HCT116 (cell line): ENCODE measurements at regions not wholly inside any gene's neighbourhood (a gene's known extent, or its start where the extent isn't known, plus 50 kb on each side); places are given as distances from the start of the nearest gene placed in this dataset.

Experiments
- ATAC-seq: fragments of 200-7000 bp; cut with Tn5 transposase; 2 replicates; pipeline ENCODE4 v1.9.1; 2020; ENCODE audit warnings: mild to moderate bottlenecking, moderate library complexity
- BruUV-seq: library from RNA; stranded (reverse); fragments of 400-500 nt; replicated peaks from 2 replicates; lab custom pipeline; 2021; lab: Mats Ljungman, UMichigan
- CTCF ChIA-PET: fragments of 300-600 bp; sonication (Branson Sonifier 250); formaldehyde crosslinking; loops from one replicate; lab custom pipeline; 2021; ENCODE audit warnings: antibody characterized with exemption; lab: Charles Lee
- POLR2A ChIA-PET: fragments of 300-600, 350-600 bp; sonication (Branson Sonifier 250); formaldehyde crosslinking; loops from one replicate; lab custom pipeline; 2021; ENCODE audit warnings: antibody characterized with exemption; lab: Charles Lee
- RAD21 ChIA-PET, 2 experiments: fragments of 300-600 bp; sonication (Branson Sonifier 250); formaldehyde crosslinking; loops; one replicate each; lab custom pipeline; 2023; ENCODE audit warnings: low total read pairs in 2 of 2; ENCODE audit not compliant: uncharacterized antibody in 2 of 2, unreplicated experiment in 2 of 2, low non-redundant PET in 1 of 2; lab: Charles Lee
- DNase-seq: peaks from one replicate; pipeline ENCODE4 v3.0.0-alpha.2; 2010; ENCODE audit warnings: low read depth, low spot score
- H2AFZ ChIP-seq: fragments of 200-600 bp; shearing (Covaris generic), sonication (generic); 2 replicates; pipeline ENCODE4 v1.6.1; 2017; ENCODE audit warnings: low read depth, mixed run types, mixed read lengths, antibody characterized with exemption, low read length; ENCODE audit not compliant: poor library complexity, severe bottlenecking
- H3K27ac ChIP-seq: 2 replicates; pipeline ENCODE4 v1.5.1; 2012; ENCODE audit warnings: low read depth, low read length
- H3K27me3 ChIP-seq: fragments of 200-600 bp; sonication (generic); 2 replicates; pipeline ENCODE4 v1.6.1; 2016; ENCODE audit warnings: mixed run types, low read length, mixed read lengths; ENCODE audit not compliant: insufficient read depth
- H3K36me3 ChIP-seq, 2 experiments: fragments of 200-500 bp in 1 of 2; fragments of 200-600 bp in 1 of 2; sonication (Bioruptor generic) in 1 of 2; sonication (generic) in 1 of 2; 2 replicates each; pipeline versions ENCODE4 v1.5.1 to v1.6.1; 2014 to 2016; ENCODE audit warnings: low read length in 2 of 2, inconsistent platforms in 1 of 2, mixed read lengths in 1 of 2, mixed run types in 1 of 2; ENCODE audit not compliant: insufficient read depth in 2 of 2, control insufficient read depth in 1 of 2
- H3K4me1 ChIP-seq, 2 experiments: fragments of 200-600 bp in 1 of 2; sonication (generic) in 1 of 2; 2 replicates each; pipeline versions ENCODE4 v1.5.1 to v1.6.1; 2012 to 2017; ENCODE audit warnings: low read length in 2 of 2, inconsistent platforms in 1 of 2, mild to moderate bottlenecking in 1 of 2, mixed read lengths in 1 of 2, mixed run types in 1 of 2, moderate library complexity in 1 of 2; ENCODE audit not compliant: insufficient read depth in 2 of 2, control insufficient read depth in 1 of 2
- H3K4me2 ChIP-seq: fragments of 200-600 bp; sonication (generic); 2 replicates; pipeline ENCODE4 v1.6.1; 2017; ENCODE audit warnings: mixed run types, low read length, mixed read lengths
- H3K4me3 ChIP-seq, 2 experiments: fragments of 200-600 bp in 1 of 2; sonication (generic) in 1 of 2; replicated peaks in 1 of 2; 2 replicates each; pipeline ENCODE4 v1.5.1; 2011 to 2016; ENCODE audit warnings: low read length in 2 of 2, control low read depth in 1 of 2, low read depth in 1 of 2, mild to moderate bottlenecking in 1 of 2, mixed read lengths in 1 of 2, mixed run types in 1 of 2
- H3K79me2 ChIP-seq: fragments of 200-600 bp; sonication (generic); 2 replicates; pipeline ENCODE4 v1.6.1; 2017; ENCODE audit warnings: mild to moderate bottlenecking, mixed run types, low read length, moderate library complexity, mixed read lengths; ENCODE audit not compliant: insufficient read depth
- H3K9ac ChIP-seq: fragments of 200-600 bp; sonication (generic); 2 replicates; pipeline ENCODE4 v1.6.1; 2016; ENCODE audit warnings: low read length, mixed read lengths
- H3K9me2 ChIP-seq: fragments of 200-600 bp; sonication (generic), shearing (Covaris generic); 2 replicates; pipeline ENCODE4 v1.6.1; 2017; ENCODE audit warnings: mixed run types, mild to moderate bottlenecking, moderate library complexity; ENCODE audit not compliant: insufficient read depth
- H3K9me3 ChIP-seq, 2 experiments: fragments of 200-500 bp in 1 of 2; fragments of 200-600 bp in 1 of 2; sonication (Bioruptor generic) in 1 of 2; sonication (generic) in 1 of 2; 2 replicates each; pipeline ENCODE4 v1.6.1; 2014 to 2017; ENCODE audit warnings: low read length in 2 of 2, mixed read lengths in 2 of 2, inconsistent platforms in 1 of 2, low read depth in 1 of 2, mild to moderate bottlenecking in 1 of 2, mixed run types in 1 of 2, moderate library complexity in 1 of 2; ENCODE audit not compliant: control insufficient read depth in 1 of 2, insufficient read depth in 1 of 2
- H4K20me1 ChIP-seq: fragments of 200-600 bp; sonication (generic), shearing (Covaris generic); 2 replicates; pipeline ENCODE4 v1.6.1; 2017; ENCODE audit warnings: mixed run types, mild to moderate bottlenecking, moderate library complexity; ENCODE audit not compliant: insufficient read depth
- ATF3 ChIP-seq: IDR thresholded peaks from 2 replicates; pipeline ENCODE4 v1.6.1; 2012
- CBX3 ChIP-seq: IDR thresholded peaks from 2 replicates; pipeline ENCODE4 v1.6.1; 2012; ENCODE audit warnings: low read depth
- EGR1 ChIP-seq: IDR thresholded peaks from 2 replicates; pipeline ENCODE4 v1.6.1; 2012; ENCODE audit warnings: low read depth
- ELF1 ChIP-seq: IDR thresholded peaks from 2 replicates; pipeline ENCODE4 v1.6.1; 2012; ENCODE audit warnings: low read depth, borderline replicate concordance
- EZH2 ChIP-seq: fragments of 200-600 bp; sonication (generic); IDR thresholded peaks from 2 replicates; pipeline ENCODE4 v1.6.1; 2017; ENCODE audit warnings: antibody characterized with exemption, mixed run types
- EZH2phosphoT487 ChIP-seq: fragments of 200-600 bp; IDR thresholded peaks from 2 replicates; pipeline ENCODE4 v1.6.1; 2018; ENCODE audit warnings: antibody characterized with exemption, borderline replicate concordance
- FOSL1 ChIP-seq: IDR thresholded peaks from 2 replicates; pipeline ENCODE4 v1.6.1; 2012; ENCODE audit warnings: low read depth
- JUND ChIP-seq: IDR thresholded peaks from 2 replicates; pipeline ENCODE4 v1.6.1; 2012
- MAX ChIP-seq: IDR thresholded peaks from 2 replicates; pipeline ENCODE4 v1.6.1; 2012
- POLR2A ChIP-seq: IDR thresholded peaks from 2 replicates; pipeline ENCODE4 v1.7.0; 2011; ENCODE audit warnings: borderline replicate concordance; ENCODE audit not compliant: insufficient read depth, insufficient read length; ENCODE audit errors: extremely low read depth
- POLR2AphosphoS5 ChIP-seq: IDR thresholded peaks from 2 replicates; pipeline ENCODE4 v1.6.1; 2011; ENCODE audit warnings: mild to moderate bottlenecking, low read depth, low read length, moderate library complexity
- RAD21 ChIP-seq: IDR thresholded peaks from 2 replicates; pipeline ENCODE4 v1.6.1; 2012; ENCODE audit warnings: low read depth, mild to moderate bottlenecking
- SP1 ChIP-seq: IDR thresholded peaks from 2 replicates; pipeline ENCODE4 v1.6.1; 2012; ENCODE audit warnings: low read depth
- SRF ChIP-seq: IDR thresholded peaks from 2 replicates; pipeline ENCODE4 v1.6.1; 2012; ENCODE audit warnings: low read depth
- TCF7L2 ChIP-seq: IDR thresholded peaks from 2 replicates; pipeline ENCODE4 v1.7.0; 2011; ENCODE audit warnings: borderline replicate concordance, inconsistent platforms; ENCODE audit not compliant: insufficient read depth, insufficient read length; ENCODE audit errors: extremely low read depth
- YY1 ChIP-seq: IDR thresholded peaks from 2 replicates; pipeline ENCODE4 v1.6.1; 2011; ENCODE audit warnings: low read length, low read depth, moderate library complexity, mild to moderate bottlenecking; ENCODE audit not compliant: insufficient replicate concordance; ENCODE audit errors: extremely low read depth
- ZFX ChIP-seq: fragments of 450-650 bp; IDR thresholded peaks from 2 replicates; pipeline ENCODE4 v1.6.1; 2017
- ZNF274 ChIP-seq: fragments of 200-500 bp; sonication (Bioruptor generic); IDR thresholded peaks from 2 replicates; pipeline ENCODE4 v1.6.1; 2014; ENCODE audit warnings: mild to moderate bottlenecking, low read depth, low read length, inconsistent platforms
- intact Hi-C: fragments of 100-400 bp; cut with micrococcal nuclease; formaldehyde crosslinking; loops from 2 replicates; pipeline ENCODE4 v1.10.0; 2022
- TF ChIP-seq, protein P1 (sequence below): IDR thresholded peaks from 2 replicates; pipeline ENCODE4 v1.6.1; 2012; ENCODE audit warnings: low read depth
- TF ChIP-seq, protein P2 (sequence below): IDR thresholded peaks from 2 replicates; pipeline ENCODE4 v1.6.1; 2011; ENCODE audit warnings: mild to moderate bottlenecking, low read length, moderate library complexity; ENCODE audit not compliant: insufficient replicate concordance; ENCODE audit errors: extremely low read depth

- H3K27me3 ChIP-seq = no peaks in the 10 kb centered on the region
- H3K27ac ChIP-seq = no peak overlapping the region
- H2AFZ ChIP-seq = no peak overlapping the region
- ChIA-PET CTCF (no interaction called here), POLR2A (no interaction called here), RAD21 (no interaction called here)
- H3K4me2 ChIP-seq = no peak overlapping the region
- no peak for ATAC-seq
- H3K9ac ChIP-seq = no peak overlapping the region
- no peaks in the 10 kb centered on the region for H4K20me1 ChIP-seq
- BruUV-seq = no TSS peak
- DNase-seq = no peak
- H3K79me2 ChIP-seq = no peaks in the 10 kb centered on the region
- H3K36me3 ChIP-seq = no peaks in the 10 kb centered on the region
- TF ChIP-seq, protein P1, sequence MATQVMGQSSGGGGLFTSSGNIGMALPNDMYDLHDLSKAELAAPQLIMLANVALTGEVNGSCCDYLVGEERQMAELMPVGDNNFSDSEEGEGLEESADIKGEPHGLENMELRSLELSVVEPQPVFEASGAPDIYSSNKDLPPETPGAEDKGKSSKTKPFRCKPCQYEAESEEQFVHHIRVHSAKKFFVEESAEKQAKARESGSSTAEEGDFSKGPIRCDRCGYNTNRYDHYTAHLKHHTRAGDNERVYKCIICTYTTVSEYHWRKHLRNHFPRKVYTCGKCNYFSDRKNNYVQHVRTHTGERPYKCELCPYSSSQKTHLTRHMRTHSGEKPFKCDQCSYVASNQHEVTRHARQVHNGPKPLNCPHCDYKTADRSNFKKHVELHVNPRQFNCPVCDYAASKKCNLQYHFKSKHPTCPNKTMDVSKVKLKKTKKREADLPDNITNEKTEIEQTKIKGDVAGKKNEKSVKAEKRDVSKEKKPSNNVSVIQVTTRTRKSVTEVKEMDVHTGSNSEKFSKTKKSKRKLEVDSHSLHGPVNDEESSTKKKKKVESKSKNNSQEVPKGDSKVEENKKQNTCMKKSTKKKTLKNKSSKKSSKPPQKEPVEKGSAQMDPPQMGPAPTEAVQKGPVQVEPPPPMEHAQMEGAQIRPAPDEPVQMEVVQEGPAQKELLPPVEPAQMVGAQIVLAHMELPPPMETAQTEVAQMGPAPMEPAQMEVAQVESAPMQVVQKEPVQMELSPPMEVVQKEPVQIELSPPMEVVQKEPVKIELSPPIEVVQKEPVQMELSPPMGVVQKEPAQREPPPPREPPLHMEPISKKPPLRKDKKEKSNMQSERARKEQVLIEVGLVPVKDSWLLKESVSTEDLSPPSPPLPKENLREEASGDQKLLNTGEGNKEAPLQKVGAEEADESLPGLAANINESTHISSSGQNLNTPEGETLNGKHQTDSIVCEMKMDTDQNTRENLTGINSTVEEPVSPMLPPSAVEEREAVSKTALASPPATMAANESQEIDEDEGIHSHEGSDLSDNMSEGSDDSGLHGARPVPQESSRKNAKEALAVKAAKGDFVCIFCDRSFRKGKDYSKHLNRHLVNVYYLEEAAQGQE = no peak
- TF ChIP-seq, protein P2, sequence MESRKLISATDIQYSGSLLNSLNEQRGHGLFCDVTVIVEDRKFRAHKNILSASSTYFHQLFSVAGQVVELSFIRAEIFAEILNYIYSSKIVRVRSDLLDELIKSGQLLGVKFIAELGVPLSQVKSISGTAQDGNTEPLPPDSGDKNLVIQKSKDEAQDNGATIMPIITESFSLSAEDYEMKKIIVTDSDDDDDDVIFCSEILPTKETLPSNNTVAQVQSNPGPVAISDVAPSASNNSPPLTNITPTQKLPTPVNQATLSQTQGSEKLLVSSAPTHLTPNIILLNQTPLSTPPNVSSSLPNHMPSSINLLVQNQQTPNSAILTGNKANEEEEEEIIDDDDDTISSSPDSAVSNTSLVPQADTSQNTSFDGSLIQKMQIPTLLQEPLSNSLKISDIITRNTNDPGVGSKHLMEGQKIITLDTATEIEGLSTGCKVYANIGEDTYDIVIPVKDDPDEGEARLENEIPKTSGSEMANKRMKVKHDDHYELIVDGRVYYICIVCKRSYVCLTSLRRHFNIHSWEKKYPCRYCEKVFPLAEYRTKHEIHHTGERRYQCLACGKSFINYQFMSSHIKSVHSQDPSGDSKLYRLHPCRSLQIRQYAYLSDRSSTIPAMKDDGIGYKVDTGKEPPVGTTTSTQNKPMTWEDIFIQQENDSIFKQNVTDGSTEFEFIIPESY = no peak
- no peak for TF ChIP-seq EGR1
- TF ChIP-seq JUND = no peak
- TF ChIP-seq RAD21 = no peak
- no peak for TF ChIP-seq ZFX
- no peak for TF ChIP-seq ATF3
- no peak for TF ChIP-seq SRF
- TF ChIP-seq CBX3 = no peak
- no peak for TF ChIP-seq ZNF274
- no peak for TF ChIP-seq FOSL1
- TF ChIP-seq ELF1 = no peak
- no peak for TF ChIP-seq POLR2A
- TF ChIP-seq YY1 = no peak
- no peak for TF ChIP-seq EZH2phosphoT487
- TF ChIP-seq POLR2AphosphoS5 = no peak
- no peak for TF ChIP-seq MAX
- no peak for TF ChIP-seq EZH2
- TF ChIP-seq SP1 = no peak
- no peak for TF ChIP-seq TCF7L2
- H3K9me2 ChIP-seq = no peaks in the 10 kb centered on the region
- H3K4me3 ChIP-seq = no peak overlapping the region
- peaks cover 10 to 23% of the 10 kb centered on the region in 2 experiments; a peak in 2 of 4 replicates for H3K9me3 ChIP-seq
- no peaks in the 10 kb centered on the region for H3K4me1 ChIP-seq
- intact Hi-C loops = no loop called here
Measured at GRCh38 chr11:23509821-23510220, 649.5 kb upstream of the CCDC179 start.
